HuH-7.5 (cell line): ENCODE measurements at regions not wholly inside any gene's neighbourhood (a gene's known extent, or its start where the extent isn't known, plus 50 kb on each side); places are given as distances from the start of the nearest gene placed in this dataset.

ENCODE experiments used
- DNase-seq: peaks from one replicate; pipeline ENCODE4 v3.0.0; 2011; ENCODE audit warnings: low spot score

GRCh38 chr5:155926031-155926430, 400.9 kb upstream of the SGCD start:
- DNase-seq, result no peak

- no peak for DNase-seq
These were observed 400.2 kb upstream of the SGCD start for GRCh38 chr5:155926766-155927165.

GRCh38 chr5:155929112-155929511, 397.9 kb upstream of the SGCD start:
- no peak for DNase-seq

- no peak for DNase-seq
These were observed 392.0 kb upstream of the SGCD start for GRCh38 chr5:155934964-155935363.

GRCh38 chr5:155935723-155936122, 391.2 kb upstream of the SGCD start:
- no peak for DNase-seq

- no peak for DNase-seq
These were observed 390.2 kb upstream of the SGCD start for GRCh38 chr5:155936520-155937406.

- DNase-seq, result no peak
These were observed 388.9 kb upstream of the SGCD start for GRCh38 chr5:155938051-155938450.

GRCh38 chr5:155941340-155941739, 385.6 kb upstream of the SGCD start:
- no peak for DNase-seq

GRCh38 chr5:155943516-155944407, 383.2 kb upstream of the SGCD start:
- DNase-seq, result peak; percentile 12

GRCh38 chr5:155947394-155948062, 379.4 kb upstream of the SGCD start:
- DNase-seq, result no peak

GRCh38 chr5:155948576-155948975, 378.4 kb upstream of the SGCD start:
- no peak for DNase-seq

- no peak for DNase-seq
These were observed 374.4 kb upstream of the SGCD start for GRCh38 chr5:155952486-155953089.

- DNase-seq, result no peak
These were observed 373.6 kb upstream of the SGCD start for GRCh38 chr5:155953335-155953734.

- no peak for DNase-seq
These were observed 372.1 kb upstream of the SGCD start for GRCh38 chr5:155954701-155955445.

GRCh38 chr5:155957884-155958283, 369.1 kb upstream of the SGCD start:
- no peak for DNase-seq

- no peak for DNase-seq
These were observed 367.9 kb upstream of the SGCD start for GRCh38 chr5:155959082-155959481.

- DNase-seq, result no peak
These were observed 366.8 kb upstream of the SGCD start for GRCh38 chr5:155960177-155960576.

- no peak for DNase-seq
These were observed 357.4 kb upstream of the SGCD start for GRCh38 chr5:155969537-155969936.

- no peak for DNase-seq
These were observed 352.6 kb upstream of the SGCD start for GRCh38 chr5:155974369-155974768.

- no peak for DNase-seq
These were observed 348.1 kb upstream of the SGCD start for GRCh38 chr5:155978850-155979249.

- no peak for DNase-seq
These were observed 344.6 kb upstream of the SGCD start for GRCh38 chr5:155982354-155982753.
